A549 (cell line): ENCODE measurements at regions not wholly inside any gene's neighbourhood (a gene's known extent, or its start where the extent isn't known, plus 50 kb on each side); places are given as distances from the start of the nearest gene placed in this dataset.

Experiments used
- ATAC-seq, 2 experiments: fragments of 200-7000 bp in 1 of 2; fragments of >200 bp in 1 of 2; cut with Nextera tagmentation in 1 of 2; cut with Tn5 transposase in 1 of 2; 3 replicates each; pipeline versions ENCODE4 v1.8.0 to v1.9.1; 2018 to 2020; ENCODE audit warnings: mild to moderate bottlenecking in 1 of 2, moderate library complexity in 1 of 2
- CTCF ChIA-PET: fragments of 300-600 bp; sonication (Branson Sonifier 250); formaldehyde crosslinking; extraction: SDS; loops from one replicate; lab custom pipeline; 2021; ENCODE audit warnings: antibody characterized with exemption, inconsistent platforms; lab: Yijun Ruan, JAX
- POLR2A ChIA-PET: fragments of 350-600 bp; formaldehyde crosslinking; extraction: SDS; loops from one replicate; lab custom pipeline; 2021; ENCODE audit warnings: antibody characterized with exemption, inconsistent platforms; lab: Yijun Ruan, JAX
- DNase-seq, 2 experiments: peaks; one replicate each; pipeline versions ENCODE4 v3.0.0 to v3.0.0-alpha.2; 2011 to 2016; ENCODE audit warnings: low read depth in 1 of 2, low spot score in 1 of 2
- FAIRE-seq: peaks from 2 replicates; lab custom pipeline; 2011; peaks lifted over from hg19 to GRCh38; lab: Jason Lieb, UNC
- H3K27ac ChIP-seq, 2 experiments: fragments of >200 bp; sonication (Bioruptor Twin); formaldehyde crosslinking; 3 replicates each; pipeline ENCODE4 v1.5.1; 2016 to 2017
- H3K4me1 ChIP-seq: fragments of >200 bp; sonication (Bioruptor Twin); formaldehyde crosslinking; 3 replicates; pipeline ENCODE4 v1.6.1; 2016
- H3K4me2 ChIP-seq: fragments of >200 bp; sonication (Bioruptor Twin); formaldehyde crosslinking; 3 replicates; pipeline ENCODE4 v1.6.1; 2016
- H3K4me3 ChIP-seq: fragments of >200 bp; sonication (Bioruptor Twin); formaldehyde crosslinking; 3 replicates; pipeline ENCODE4 v1.5.1; 2016
- H3K9me3 ChIP-seq: fragments of >200 bp; sonication (Bioruptor Twin); formaldehyde crosslinking; 3 replicates; pipeline ENCODE4 v1.6.1; 2016
- BCL3 ChIP-seq: fragments of >200 bp; sonication (Bioruptor Twin); formaldehyde crosslinking; IDR thresholded peaks from 3 replicates; pipeline ENCODE4 v1.6.1; 2016
- BHLHE40 ChIP-seq: IDR thresholded peaks from 2 replicates; pipeline ENCODE4 v1.6.1; 2012; ENCODE audit warnings: low read depth, low read length, inconsistent platforms
- CHD4 ChIP-seq: fragments of 200-600 bp; sonication (generic); IDR thresholded peaks from 2 replicates; pipeline ENCODE4 v1.6.1; 2016; ENCODE audit warnings: antibody characterized with exemption, mild to moderate bottlenecking, borderline replicate concordance
- CTCF ChIP-seq: fragments of >200 bp; sonication (Bioruptor Twin); formaldehyde crosslinking; IDR thresholded peaks from 3 replicates; pipeline ENCODE4 v1.5.1; 2016
- EHF ChIP-seq: fragments of 250-450 bp; sonication (Bioruptor Pico); IDR thresholded peaks from 2 replicates; pipeline ENCODE4 v1.5.0; 2020; ENCODE audit warnings: mild to moderate bottlenecking
- EHMT2 ChIP-seq: fragments of 200-600 bp; sonication (generic); IDR thresholded peaks from 2 replicates; pipeline ENCODE4 v1.6.1; 2016; ENCODE audit warnings: antibody characterized with exemption, low read depth, mild to moderate bottlenecking, moderate library complexity
- FOXS1 ChIP-seq: fragments of 250-450 bp; sonication (Bioruptor Pico); IDR thresholded peaks from 2 replicates; pipeline ENCODE4 v1.5.0; 2020; ENCODE audit warnings: mild to moderate bottlenecking, moderate library complexity
- GATA3 ChIP-seq: IDR thresholded peaks from 2 replicates; pipeline ENCODE4 v1.6.1; 2012; ENCODE audit warnings: borderline replicate concordance
- HOXA7 ChIP-seq: fragments of 250-450 bp; sonication (Bioruptor Pico); IDR thresholded peaks from 2 replicates; pipeline ENCODE4 v1.5.0; 2020; ENCODE audit warnings: mild to moderate bottlenecking, moderate library complexity
- HOXB5 ChIP-seq: fragments of 250-450 bp; sonication (Bioruptor Pico); IDR thresholded peaks from 2 replicates; pipeline ENCODE4 v1.5.0; 2020; ENCODE audit warnings: mild to moderate bottlenecking, moderate library complexity
- JUN ChIP-seq, 2 experiments: fragments of >200 bp; sonication (Bioruptor Twin); formaldehyde crosslinking; IDR thresholded peaks; 2 replicates in 1 of 2; 3 replicates in 1 of 2; pipeline ENCODE4 v1.6.1; 2016 to 2017
- JUNB ChIP-seq: fragments of >200 bp; sonication (Bioruptor Twin); formaldehyde crosslinking; IDR thresholded peaks from 2 replicates; pipeline ENCODE4 v1.6.1; 2016
- KDM5A ChIP-seq: fragments of 200-600 bp; sonication (generic); IDR thresholded peaks from 2 replicates; pipeline ENCODE4 v1.6.1; 2016; ENCODE audit warnings: antibody characterized with exemption, mild to moderate bottlenecking
- MAX ChIP-seq: IDR thresholded peaks from 2 replicates; pipeline ENCODE4 v1.6.1; 2012
- PHF8 ChIP-seq: fragments of 200-600 bp; sonication (generic); IDR thresholded peaks from 2 replicates; pipeline ENCODE4 v1.6.1; 2016; ENCODE audit warnings: low read depth, mild to moderate bottlenecking, antibody characterized with exemption, moderate library complexity, borderline replicate concordance
- POLR2A ChIP-seq: IDR thresholded peaks from 2 replicates; pipeline ENCODE4 v1.6.1; 2012; ENCODE audit warnings: mild to moderate bottlenecking, low read length
- POLR2AphosphoS2 ChIP-seq: conservative IDR thresholded peaks from 2 replicates; pipeline ENCODE4 v1.6.1; 2012; ENCODE audit warnings: low read length, improper control_type of control experiment, inconsistent platforms
- RAD21 ChIP-seq, 2 experiments: fragments of >200 bp in 1 of 2; sonication (Bioruptor Twin) in 1 of 2; formaldehyde crosslinking in 1 of 2; IDR thresholded peaks in 1 of 2; conservative IDR thresholded peaks in 1 of 2; 2 replicates in 1 of 2; 3 replicates in 1 of 2; pipeline ENCODE4 v1.6.1; 2012 to 2018; ENCODE audit warnings: inconsistent platforms in 1 of 2
- RARB ChIP-seq: fragments of 250-450 bp; sonication (Bioruptor Pico); IDR thresholded peaks from 2 replicates; pipeline ENCODE4 v1.8.0; 2021; ENCODE audit warnings: mild to moderate bottlenecking, moderate library complexity
- RNF2 ChIP-seq: fragments of 200-600 bp; sonication (generic); IDR thresholded peaks from 2 replicates; pipeline ENCODE4 v1.6.1; 2016; ENCODE audit warnings: low read depth, mild to moderate bottlenecking, antibody characterized with exemption, moderate library complexity, borderline replicate concordance
- SMC3 ChIP-seq: fragments of >200 bp; sonication (Bioruptor Twin); formaldehyde crosslinking; IDR thresholded peaks from 3 replicates; pipeline ENCODE4 v1.6.1; 2018; ENCODE audit warnings: inconsistent platforms
- SREBF2 ChIP-seq: fragments of 450-650 bp; IDR thresholded peaks from 2 replicates; pipeline ENCODE4 v1.6.1; 2014; ENCODE audit warnings: mild to moderate bottlenecking, moderate library complexity
- TFCP2L1 ChIP-seq: fragments of 250-450 bp; sonication (Bioruptor Pico); IDR thresholded peaks from 2 replicates; pipeline ENCODE4 v1.5.0; 2021; ENCODE audit warnings: mild to moderate bottlenecking
- TP53 ChIP-seq: fragments of 250-450 bp; sonication (Bioruptor Pico); IDR thresholded peaks from 2 replicates; pipeline ENCODE4 v1.5.0; 2021; ENCODE audit warnings: mild to moderate bottlenecking, moderate library complexity
- ZC3H11A ChIP-seq: fragments of 450-650 bp; IDR thresholded peaks from 2 replicates; pipeline ENCODE4 v1.6.1; 2014; ENCODE audit warnings: antibody characterized with exemption, mild to moderate bottlenecking
- ZNF302 ChIP-seq: fragments of 250-450 bp; sonication (Bioruptor Pico); IDR thresholded peaks from 2 replicates; pipeline ENCODE4 v1.9.0; 2021; ENCODE audit warnings: inconsistent platforms, mild to moderate bottlenecking, moderate library complexity
- WGBS: methylation state at CpG from one replicate; pipeline ENCODE4 v1.1.6; 2017; ENCODE audit errors: missing lambda C conversion rate; 5-methylcytosine and 5-hydroxymethylcytosine counted together
- TF ChIP-seq, protein P1 (sequence below): fragments of 250-450 bp; sonication (Bioruptor Pico); IDR thresholded peaks from 2 replicates; pipeline ENCODE4 v1.5.0; 2021; ENCODE audit warnings: mild to moderate bottlenecking, moderate library complexity, borderline replicate concordance
- TF ChIP-seq, protein P2 (sequence below): fragments of 150-350 bp; IDR thresholded peaks from 2 replicates; pipeline ENCODE4 v1.6.1; 2014; ENCODE audit warnings: low read depth, mild to moderate bottlenecking, low read length
- TF ChIP-seq, protein P3 (sequence below): fragments of >200 bp; sonication (Bioruptor Twin); formaldehyde crosslinking; IDR thresholded peaks from 2 replicates; pipeline ENCODE4 v1.6.1; 2016

DNA sequence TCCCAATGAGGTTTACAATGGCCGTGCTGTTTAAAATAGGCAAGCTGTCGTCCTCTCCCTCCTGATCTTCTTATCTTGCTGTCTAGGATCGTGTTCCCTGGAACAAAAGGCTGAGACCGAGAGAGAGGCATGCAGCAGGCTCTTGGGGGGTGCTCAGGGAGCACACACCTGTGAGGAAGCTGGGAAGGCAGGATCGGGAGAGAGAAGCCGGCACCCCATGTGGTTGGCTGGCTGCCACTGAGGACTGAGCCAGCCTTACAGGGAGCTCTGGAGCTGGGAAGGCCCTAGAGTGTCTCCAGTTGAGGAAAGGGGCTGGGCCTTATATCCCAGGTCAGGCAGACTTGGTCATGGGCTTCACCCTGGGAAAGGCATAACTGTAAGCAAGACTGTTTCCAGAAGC is 184.2 kb downstream of the LY86 start:
- FAIRE-seq (no peak), ATAC-seq (no peak)
- CTCF ChIA-PET: interaction anchor here (0.6 to 1.1 kb wide), 3 partner anchors 42 to 852 kb away, joined by 3 to 4 read pairs (median 3); no protein-coding TSS in a partner anchor
- TF ChIP-seq FOXS1 (CRISPR knock-in tag) (no peak), POLR2A (no peak), TP53 (CRISPR knock-in tag) (no peak), POLR2AphosphoS2 (no peak), RARB (CRISPR knock-in tag) (no peak), BHLHE40 (no peak)
- TF ChIP-seq, protein P1, sequence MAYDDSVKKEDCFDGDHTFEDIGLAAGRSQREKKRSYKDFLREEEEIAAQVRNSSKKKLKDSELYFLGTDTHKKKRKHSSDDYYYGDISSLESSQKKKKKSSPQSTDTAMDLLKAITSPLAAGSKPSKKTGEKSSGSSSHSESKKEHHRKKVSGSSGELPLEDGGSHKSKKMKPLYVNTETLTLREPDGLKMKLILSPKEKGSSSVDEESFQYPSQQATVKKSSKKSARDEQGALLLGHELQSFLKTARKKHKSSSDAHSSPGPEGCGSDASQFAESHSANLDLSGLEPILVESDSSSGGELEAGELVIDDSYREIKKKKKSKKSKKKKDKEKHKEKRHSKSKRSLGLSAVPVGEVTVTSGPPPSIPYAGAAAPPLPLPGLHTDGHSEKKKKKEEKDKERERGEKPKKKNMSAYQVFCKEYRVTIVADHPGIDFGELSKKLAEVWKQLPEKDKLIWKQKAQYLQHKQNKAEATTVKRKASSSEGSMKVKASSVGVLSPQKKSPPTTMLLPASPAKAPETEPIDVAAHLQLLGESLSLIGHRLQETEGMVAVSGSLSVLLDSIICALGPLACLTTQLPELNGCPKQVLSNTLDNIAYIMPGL (CRISPR knock-in tag): no peak
- TF ChIP-seq, all 56 proteins: peak for 0
- POLR2A ChIA-PET: no interaction called here
- H3K4me1 ChIP-seq: no peaks in the 10 kb centered on the region
- WGBS: 40% methylated on average over 5 of the region's 6 CpGs
- no peak overlapping the region for H3K4me2 ChIP-seq
- no peak for DNase-seq
- H3K9me3 ChIP-seq: no peaks in the 10 kb centered on the region
- H3K27ac ChIP-seq: no peak overlapping the region
- H3K4me3 ChIP-seq: no peak overlapping the region

DNA sequence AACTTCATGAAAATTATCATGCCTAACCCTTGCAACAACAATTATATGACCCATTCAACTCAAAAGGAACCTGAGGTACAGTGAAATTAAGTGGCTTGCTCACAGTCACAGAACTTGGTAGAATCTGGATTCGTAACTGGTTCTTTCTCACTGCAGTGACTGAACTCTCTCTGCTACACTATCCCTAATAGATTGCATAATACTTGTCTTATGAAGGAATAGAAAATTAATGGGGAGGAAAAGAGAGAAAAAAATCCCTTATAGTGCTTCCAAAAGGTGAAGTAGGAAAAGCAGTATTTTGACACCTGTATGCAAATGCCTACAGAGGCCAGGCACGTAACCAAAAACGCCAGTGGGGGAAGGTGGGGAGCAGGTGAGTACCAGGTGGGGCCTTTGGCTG is 186.6 kb downstream of the LY86 start:
- ATAC-seq (no peak), FAIRE-seq (no peak), DNase-seq (no peak)
- Histone ChIP-seq H3K4me3 (no peak overlapping the region), H3K4me2 (no peak overlapping the region), H3K9me3 (no peaks in the 10 kb centered on the region), H3K27ac (no peak overlapping the region), H3K4me1 (no peaks in the 10 kb centered on the region)
- WGBS: 35% methylated on average over 3 of the region's 3 CpGs
- POLR2A ChIA-PET: no interaction called here
- CTCF ChIA-PET: no interaction called here
- TF ChIP-seq POLR2A: no peak
- no peak for TF ChIP-seq CHD4
- no peak for TF ChIP-seq ZNF302 (CRISPR knock-in tag)
- no peak for TF ChIP-seq EHMT2
- no peak for TF ChIP-seq JUNB
- TF ChIP-seq, protein P2, sequence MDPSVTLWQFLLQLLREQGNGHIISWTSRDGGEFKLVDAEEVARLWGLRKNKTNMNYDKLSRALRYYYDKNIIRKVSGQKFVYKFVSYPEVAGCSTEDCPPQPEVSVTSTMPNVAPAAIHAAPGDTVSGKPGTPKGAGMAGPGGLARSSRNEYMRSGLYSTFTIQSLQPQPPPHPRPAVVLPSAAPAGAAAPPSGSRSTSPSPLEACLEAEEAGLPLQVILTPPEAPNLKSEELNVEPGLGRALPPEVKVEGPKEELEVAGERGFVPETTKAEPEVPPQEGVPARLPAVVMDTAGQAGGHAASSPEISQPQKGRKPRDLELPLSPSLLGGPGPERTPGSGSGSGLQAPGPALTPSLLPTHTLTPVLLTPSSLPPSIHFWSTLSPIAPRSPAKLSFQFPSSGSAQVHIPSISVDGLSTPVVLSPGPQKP: no peak
- no peak for TF ChIP-seq SREBF2
- TF ChIP-seq CTCF: no peak
- no peak for TF ChIP-seq TFCP2L1

DNA sequence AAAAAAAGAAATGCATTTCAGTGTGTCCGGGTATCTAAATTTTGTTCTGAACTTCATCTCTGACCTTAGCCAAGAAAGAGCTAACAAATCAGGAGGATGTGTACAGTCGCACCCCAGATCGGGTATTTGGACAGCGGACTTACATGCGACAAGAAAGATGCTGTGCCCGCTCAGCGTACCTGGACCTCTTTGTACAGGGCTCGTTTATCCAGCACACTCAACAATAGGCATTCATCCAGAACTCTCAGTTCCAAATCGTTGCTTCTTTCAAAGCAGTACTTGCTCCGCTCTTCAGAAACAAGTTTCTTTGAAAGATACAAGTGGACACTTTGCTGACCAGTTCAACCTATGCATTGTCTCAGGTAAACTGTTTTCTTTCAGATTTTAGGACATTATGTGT is 191.7 kb downstream of the LY86 start:
- FAIRE-seq: no peak
- Histone ChIP-seq H3K9me3 (no peaks in the 10 kb centered on the region), H3K4me1 (peaks cover 11% of the 10 kb centered on the region; the same call in 2 of the 3 replicates), H3K4me2 (no peak overlapping the region), H3K27ac (no peak overlapping the region), H3K4me3 (no peak overlapping the region)
- TF ChIP-seq JUN (IDR thresholded peaks at IDR 0.05) (no peak), ZC3H11A (no peak), MAX (no peak), RNF2 (no peak), CHD4 (no peak), POLR2A (no peak), EHF (CRISPR knock-in tag) (no peak), BCL3 (no peak), HOXB5 (CRISPR knock-in tag) (no peak), KDM5A (no peak), HOXA7 (CRISPR knock-in tag) (no peak), GATA3 (no peak), SMC3 (no peak), RARB (CRISPR knock-in tag) (no peak), RAD21 (conservative IDR thresholded peaks at IDR 0.05 in 1 of 2, IDR thresholded peaks at IDR 0.05 in 1 of 2) (no peak), PHF8 (no peak)
- TF ChIP-seq, protein P3, sequence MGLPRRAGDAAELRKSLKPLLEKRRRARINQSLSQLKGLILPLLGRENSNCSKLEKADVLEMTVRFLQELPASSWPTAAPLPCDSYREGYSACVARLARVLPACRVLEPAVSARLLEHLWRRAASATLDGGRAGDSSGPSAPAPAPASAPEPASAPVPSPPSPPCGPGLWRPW: no peak
- no peak for ATAC-seq
- DNase-seq: no peak
- CTCF ChIA-PET: no interaction called here
- POLR2A ChIA-PET: no interaction called here
- 84% methylated on average over 10 of the region's 10 CpGs for WGBS
